ENCODE measurements at regions not wholly inside any gene's neighbourhood (a gene's known extent, or its start where the extent isn't known, plus 50 kb on each side); places are given as distances from the start of the nearest gene placed in this dataset.

DNA sequence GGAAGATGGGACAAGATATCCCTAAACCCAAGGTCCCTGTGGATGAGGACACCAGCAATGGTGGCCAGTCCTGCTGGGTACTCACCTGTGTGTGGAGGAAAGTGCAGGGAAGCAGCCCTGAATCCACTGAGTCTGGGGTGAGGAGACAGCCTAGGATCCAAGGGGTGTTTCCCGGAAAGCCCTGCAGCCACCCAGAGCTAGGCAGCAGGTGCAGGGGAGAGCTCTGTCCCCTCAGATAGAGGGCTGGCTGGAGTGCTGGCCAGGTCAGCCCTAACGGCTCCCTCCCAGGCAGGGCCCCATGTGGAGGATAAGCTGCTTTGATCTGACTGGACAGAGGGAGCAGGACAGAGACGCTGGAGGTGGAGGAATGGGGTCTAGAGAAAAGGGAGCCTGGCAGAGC lies 344.7 kb upstream of the IRX4 start:
- TF ChIP-seq, protein P1, sequence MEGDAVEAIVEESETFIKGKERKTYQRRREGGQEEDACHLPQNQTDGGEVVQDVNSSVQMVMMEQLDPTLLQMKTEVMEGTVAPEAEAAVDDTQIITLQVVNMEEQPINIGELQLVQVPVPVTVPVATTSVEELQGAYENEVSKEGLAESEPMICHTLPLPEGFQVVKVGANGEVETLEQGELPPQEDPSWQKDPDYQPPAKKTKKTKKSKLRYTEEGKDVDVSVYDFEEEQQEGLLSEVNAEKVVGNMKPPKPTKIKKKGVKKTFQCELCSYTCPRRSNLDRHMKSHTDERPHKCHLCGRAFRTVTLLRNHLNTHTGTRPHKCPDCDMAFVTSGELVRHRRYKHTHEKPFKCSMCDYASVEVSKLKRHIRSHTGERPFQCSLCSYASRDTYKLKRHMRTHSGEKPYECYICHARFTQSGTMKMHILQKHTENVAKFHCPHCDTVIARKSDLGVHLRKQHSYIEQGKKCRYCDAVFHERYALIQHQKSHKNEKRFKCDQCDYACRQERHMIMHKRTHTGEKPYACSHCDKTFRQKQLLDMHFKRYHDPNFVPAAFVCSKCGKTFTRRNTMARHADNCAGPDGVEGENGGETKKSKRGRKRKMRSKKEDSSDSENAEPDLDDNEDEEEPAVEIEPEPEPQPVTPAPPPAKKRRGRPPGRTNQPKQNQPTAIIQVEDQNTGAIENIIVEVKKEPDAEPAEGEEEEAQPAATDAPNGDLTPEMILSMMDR (IDR thresholded peaks at IDR 0.05) = no peak
- no peak for TF ChIP-seq ZFX (IDR thresholded peaks at IDR 0.05; ENCODE audit: borderline replicate concordance)
